Right lobe of liver (tissue), 6 donors: ENCODE measurements at regions not wholly inside any gene's neighbourhood (a gene's known extent, or its start where the extent isn't known, plus 50 kb on each side); places are given as distances from the start of the nearest gene placed in this dataset.

Experiments used
- ATAC-seq, 4 donors: fragments of 200-7000 bp; cut with Tn5 transposase; one replicate each; pipeline ENCODE4 v1.9.1; 2020; ENCODE audit warnings: mild to moderate bottlenecking in 4 of 4, moderate library complexity in 4 of 4
- DNase-seq, 3 donors: peaks; one replicate each; pipeline ENCODE4 v3.0.0-alpha.2; 2020
- H3K27ac ChIP-seq, 3 donors: fragments of 200-600 bp; one replicate each; pipeline ENCODE4 v1.8.0; 2022
- H3K27me3 ChIP-seq, 2 donors: fragments of 200-600 bp; one replicate each; pipeline ENCODE4 v1.8.0; 2022
- H3K36me3 ChIP-seq, 4 donors: fragments of 200-600 bp; sonication (generic) in 1 of 4; one replicate each; pipeline versions ENCODE4 v1.5.1 to v1.8.0; 2017 to 2022; ENCODE audit warnings: control low read depth in 1 of 4
- H3K4me1 ChIP-seq, 4 donors: fragments of 200-600 bp; sonication (generic) in 1 of 4; one replicate each; pipeline versions ENCODE4 v1.5.1 to v1.8.0; 2017 to 2022; ENCODE audit warnings: control low read depth in 1 of 4
- H3K4me3 ChIP-seq, 3 donors: fragments of 200-600 bp; one replicate each; pipeline ENCODE4 v1.8.0; 2022
- H3K9me3 ChIP-seq, 4 donors: fragments of 200-600 bp; sonication (generic) in 1 of 4; one replicate each; pipeline versions ENCODE4 v1.5.1 to v1.8.0; 2017 to 2022; ENCODE audit warnings: control low read depth in 1 of 4
- POLR2A ChIP-seq: fragments of 450-650 bp; IDR thresholded peaks from one replicate; pipeline ENCODE4 v1.6.1; 2017; ENCODE audit warnings: antibody characterized with exemption, mild to moderate bottlenecking
- WGBS: methylation state at CpG from one replicate; pipeline ENCODE4 v1.1.6; 2018; ENCODE audit warnings: low coverage, low lambda C conversion rate; ENCODE audit not compliant: insufficient coverage; ENCODE audit errors: missing lambda C conversion rate; 5-methylcytosine and 5-hydroxymethylcytosine counted together
- intact Hi-C, 2 donors: fragments of 100-400 bp; cut with DNase I; formaldehyde crosslinking; loops; one replicate each; pipeline versions ENCODE4 v1.11.2 to v1.14.1; 2022
- TF ChIP-seq, protein P1 (sequence below), 4 donors: fragments of 200-600 bp in 3 of 4; fragments of 450-650 bp in 1 of 4; IDR thresholded peaks; one replicate each; pipeline versions ENCODE4 v1.5.1 to v1.8.0; 2016 to 2022; ENCODE audit warnings: antibody characterized with exemption in 4 of 4, mild to moderate bottlenecking in 2 of 4
- donor health status: DM: no; HTN: yes; CAD: no.
- donor health status: DM: no; HTN: no; CAD: no.
- donor health status: DM: no; HTN: no; CAD: no.
- donor health status: DM: no; HTN: yes; CAD: no.
- donor health status: DM: no; HTN: yes; CAD: no.

DNA sequence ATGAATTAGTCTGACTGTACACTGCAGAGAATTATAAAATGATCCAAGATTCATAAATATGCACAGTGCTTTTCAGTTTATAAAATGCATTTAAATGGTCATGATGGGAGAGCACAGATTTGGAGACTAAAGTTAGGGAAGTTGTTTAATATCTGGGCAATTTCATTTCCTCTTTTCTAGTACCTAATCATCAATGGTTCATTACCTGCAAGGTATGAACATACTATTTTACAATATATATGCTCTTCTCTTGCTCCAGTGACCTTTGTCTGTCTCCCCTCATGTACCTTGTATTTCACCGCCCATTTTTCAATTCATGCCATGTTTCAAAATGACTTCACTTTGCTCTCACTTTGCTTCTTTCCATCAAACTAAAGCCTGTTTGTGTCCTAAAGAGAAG lies 114.5 kb downstream of the SUCNR1 start:
- H3K27ac ChIP-seq: no peak overlapping the region
- H3K9me3 ChIP-seq: no peaks in the 10 kb centered on the region
- TF ChIP-seq, protein P1, sequence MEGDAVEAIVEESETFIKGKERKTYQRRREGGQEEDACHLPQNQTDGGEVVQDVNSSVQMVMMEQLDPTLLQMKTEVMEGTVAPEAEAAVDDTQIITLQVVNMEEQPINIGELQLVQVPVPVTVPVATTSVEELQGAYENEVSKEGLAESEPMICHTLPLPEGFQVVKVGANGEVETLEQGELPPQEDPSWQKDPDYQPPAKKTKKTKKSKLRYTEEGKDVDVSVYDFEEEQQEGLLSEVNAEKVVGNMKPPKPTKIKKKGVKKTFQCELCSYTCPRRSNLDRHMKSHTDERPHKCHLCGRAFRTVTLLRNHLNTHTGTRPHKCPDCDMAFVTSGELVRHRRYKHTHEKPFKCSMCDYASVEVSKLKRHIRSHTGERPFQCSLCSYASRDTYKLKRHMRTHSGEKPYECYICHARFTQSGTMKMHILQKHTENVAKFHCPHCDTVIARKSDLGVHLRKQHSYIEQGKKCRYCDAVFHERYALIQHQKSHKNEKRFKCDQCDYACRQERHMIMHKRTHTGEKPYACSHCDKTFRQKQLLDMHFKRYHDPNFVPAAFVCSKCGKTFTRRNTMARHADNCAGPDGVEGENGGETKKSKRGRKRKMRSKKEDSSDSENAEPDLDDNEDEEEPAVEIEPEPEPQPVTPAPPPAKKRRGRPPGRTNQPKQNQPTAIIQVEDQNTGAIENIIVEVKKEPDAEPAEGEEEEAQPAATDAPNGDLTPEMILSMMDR (IDR thresholded peaks at IDR 0.05): no peak
- TF ChIP-seq POLR2A: no peak
- intact Hi-C loops: no loop called here
- H3K27me3 ChIP-seq: no peaks in the 10 kb centered on the region
- no peak overlapping the region for H3K4me3 ChIP-seq
- no peak for DNase-seq
- 75% methylated on average over 1 of the region's 1 CpG for WGBS
- H3K4me1 ChIP-seq: no peaks in the 10 kb centered on the region
- no peak for ATAC-seq
- H3K36me3 ChIP-seq: no peaks in the 10 kb centered on the region

DNA sequence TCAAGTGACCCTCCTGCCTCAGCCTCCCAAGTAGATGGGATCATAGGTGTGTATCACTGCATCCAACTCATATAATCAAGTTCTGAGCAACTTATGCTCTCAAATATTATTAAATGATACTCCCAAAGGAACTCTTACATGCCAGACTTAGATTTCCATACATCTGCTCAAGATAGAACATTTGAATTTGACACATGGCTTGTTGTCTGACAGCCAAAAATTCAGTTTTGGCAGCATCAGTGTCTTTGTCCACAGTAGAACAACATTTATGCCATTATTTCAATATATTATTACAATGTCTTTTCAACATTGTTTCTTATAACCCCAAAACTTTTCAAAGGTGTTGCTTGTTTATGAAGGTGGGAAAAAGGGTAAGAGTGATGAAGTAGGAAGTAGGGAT lies 116.2 kb downstream of the SUCNR1 start:
- Histone ChIP-seq H3K27ac (no peak overlapping the region), H3K4me1 (no peaks in the 10 kb centered on the region), H3K27me3 (no peaks in the 10 kb centered on the region), H3K4me3 (no peak overlapping the region), H3K9me3 (no peaks in the 10 kb centered on the region), H3K36me3 (no peaks in the 10 kb centered on the region)
- ATAC-seq (no peak), DNase-seq (no peak)
- intact Hi-C loops: no loop called here
- TF ChIP-seq, protein P1 (IDR thresholded peaks at IDR 0.05): no peak
- no peak for TF ChIP-seq POLR2A

DNA sequence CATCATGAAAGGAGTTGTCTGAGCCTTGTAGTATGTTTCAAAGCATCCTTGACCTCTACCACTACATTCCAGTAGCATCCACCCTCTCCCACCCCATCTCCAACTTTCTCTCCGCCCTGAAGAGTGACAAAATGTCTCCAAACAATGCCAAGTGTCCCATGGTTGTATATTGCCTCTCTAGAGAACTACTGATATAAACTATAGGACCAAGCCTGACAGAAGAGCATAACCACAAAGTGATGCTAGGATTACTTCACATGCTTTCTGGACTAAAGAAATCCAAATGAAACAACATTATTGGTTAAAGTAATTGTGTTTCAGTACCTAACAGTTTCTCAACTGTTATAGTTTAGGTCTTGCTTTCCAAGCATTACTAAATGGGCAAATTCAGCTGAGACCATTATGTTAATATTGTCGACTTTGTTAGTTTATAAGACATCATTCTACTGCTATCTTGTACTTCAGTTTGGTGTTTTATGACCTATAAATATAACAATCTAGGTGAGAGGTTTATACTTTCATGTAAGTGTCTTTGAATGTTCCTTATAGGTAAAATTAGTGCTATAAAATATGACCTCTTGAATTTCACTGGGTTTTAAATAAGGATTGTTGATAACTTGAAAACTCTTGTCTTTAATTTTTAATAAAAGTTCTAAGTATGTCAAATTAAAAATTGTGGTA lies 117.4 kb downstream of the SUCNR1 start:
- intact Hi-C loops: no loop called here
- Histone ChIP-seq H3K36me3 (no peaks in the 10 kb centered on the region), H3K27me3 (no peaks in the 10 kb centered on the region), H3K27ac (no peak overlapping the region), H3K9me3 (no peaks in the 10 kb centered on the region), H3K4me1 (no peaks in the 10 kb centered on the region), H3K4me3 (no peak overlapping the region)
- ATAC-seq: no peak
- 59% methylated on average over 2 of the region's 2 CpGs for WGBS
- TF ChIP-seq, protein P1 (IDR thresholded peaks at IDR 0.05): no peak
- no peak for TF ChIP-seq POLR2A
- DNase-seq: no peak

DNA sequence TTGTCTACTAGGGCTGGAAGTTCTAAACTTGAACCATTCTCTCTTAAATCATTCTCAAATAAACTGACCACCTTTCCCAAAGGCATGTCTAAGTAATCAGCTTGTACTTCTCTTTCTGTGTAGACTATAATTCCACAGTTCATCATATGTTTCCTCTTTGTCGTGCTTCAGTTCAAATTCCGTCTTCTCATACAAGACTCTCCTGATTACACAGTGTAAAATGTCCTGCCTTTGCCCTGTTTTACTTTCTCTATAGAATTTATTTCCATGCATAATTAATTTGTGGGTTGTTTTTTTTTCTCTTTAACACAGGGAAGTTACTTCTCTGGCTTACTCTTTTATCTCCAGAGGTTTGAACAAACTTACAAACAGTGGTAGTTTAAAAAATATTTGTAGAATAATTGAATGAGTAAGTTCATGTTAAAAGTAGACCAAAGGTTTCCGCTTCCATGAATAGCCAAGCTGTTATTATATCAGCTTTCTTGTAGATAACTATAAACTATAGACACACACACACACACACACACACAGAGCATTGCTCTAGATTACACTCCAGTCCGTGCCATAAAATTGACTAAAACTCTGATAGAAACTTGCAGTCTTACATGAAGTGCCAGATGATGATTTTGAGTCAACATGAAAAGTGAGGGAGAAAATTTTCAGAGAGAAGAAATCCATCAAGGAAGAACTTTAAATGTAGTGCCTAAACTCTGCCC lies 119.0 kb downstream of the SUCNR1 start:
- intact Hi-C loops: no loop called here
- no peak overlapping the region for H3K27ac ChIP-seq

More for the DNA sequence above, 119.0 kb downstream of the SUCNR1 start:
- 86% methylated on average over 4 of the region's 4 CpGs for WGBS
- H3K4me1 ChIP-seq: no peaks in the 10 kb centered on the region
- no peaks in the 10 kb centered on the region for H3K9me3 ChIP-seq
- no peaks in the 10 kb centered on the region for H3K36me3 ChIP-seq
- no peak for DNase-seq
- H3K4me3 ChIP-seq: no peak overlapping the region
- H3K27me3 ChIP-seq: no peaks in the 10 kb centered on the region
- no peak for ATAC-seq
- no peak for TF ChIP-seq POLR2A
- TF ChIP-seq, protein P1 (IDR thresholded peaks at IDR 0.05): no peak
